IPS-18a (cell line): ENCODE measurements at regions not wholly inside any gene's neighbourhood (a gene's known extent, or its start where the extent isn't known, plus 50 kb on each side); places are given as distances from the start of the nearest gene placed in this dataset.
"Not testable (repeated sequence)": the region's sequence is repeated elsewhere in the genome, so short reads cannot be mapped to it uniquely, and the experiment has no call there.

Source experiments
- H3K27ac ChIP-seq: one replicate; pipeline ENCODE4 v1.5.1; 2013; ENCODE audit warnings: low read length
- H3K27me3 ChIP-seq: one replicate; pipeline ENCODE4 v1.6.1; 2013; ENCODE audit warnings: mild to moderate bottlenecking, low read length; ENCODE audit not compliant: control insufficient read depth, insufficient read depth
- H3K36me3 ChIP-seq: one replicate; pipeline ENCODE4 v1.6.1; 2013; ENCODE audit warnings: low read depth, low read length; ENCODE audit not compliant: control insufficient read depth
- H3K4me1 ChIP-seq: one replicate; pipeline ENCODE4 v1.6.1; 2013; ENCODE audit warnings: low read depth, low read length; ENCODE audit not compliant: control insufficient read depth
- H3K4me3 ChIP-seq: one replicate; pipeline ENCODE4 v1.5.1; 2013; ENCODE audit warnings: low read length
- H3K9ac ChIP-seq: one replicate; pipeline ENCODE4 v1.6.1; 2013; ENCODE audit warnings: mild to moderate bottlenecking, low read length, moderate library complexity
- H3K9me3 ChIP-seq: one replicate; pipeline ENCODE4 v1.6.1; 2013; ENCODE audit warnings: low read depth, low read length; ENCODE audit not compliant: control insufficient read depth

- no peaks in the 10 kb centered on the region for H3K27me3 ChIP-seq
- no peak overlapping the region for H3K9ac ChIP-seq
- no peak overlapping the region for H3K4me3 ChIP-seq
- H3K36me3 ChIP-seq = no peaks in the 10 kb centered on the region
- H3K4me1 ChIP-seq = no peaks in the 10 kb centered on the region
- H3K27ac ChIP-seq = no peak overlapping the region
- H3K9me3 ChIP-seq = peaks cover 51% of the 10 kb centered on the region
Observed at GRCh38 chr22:10741210-10741609, 4786.8 kb upstream of the OR11H1 start.

- H3K27me3 ChIP-seq, H3K9ac ChIP-seq, H3K4me3 ChIP-seq, H3K27ac ChIP-seq, H3K36me3 ChIP-seq, H3K4me1 ChIP-seq: not testable (repeated sequence)
- peaks cover 51% of the 10 kb centered on the region for H3K9me3 ChIP-seq
Observed at GRCh38 chr22:10741776-10742630, 4786.0 kb upstream of the OR11H1 start.

GRCh38 chr22:10746382-10746781, 4781.6 kb upstream of the OR11H1 start:
- H3K27me3 ChIP-seq, H3K9ac ChIP-seq, H3K4me3 ChIP-seq, H3K27ac ChIP-seq, H3K36me3 ChIP-seq, H3K4me1 ChIP-seq: not testable (repeated sequence)
- peaks cover 54% of the 10 kb centered on the region for H3K9me3 ChIP-seq

GRCh38 chr22:10747227-10747626, 4780.8 kb upstream of the OR11H1 start:
- not testable (repeated sequence) for H3K4me1 ChIP-seq, H3K9ac ChIP-seq, H3K27me3 ChIP-seq, H3K4me3 ChIP-seq, H3K36me3 ChIP-seq, H3K27ac ChIP-seq
- H3K9me3 ChIP-seq = peaks cover 60% of the 10 kb centered on the region

GRCh38 chr22:10748751-10749150, 4779.2 kb upstream of the OR11H1 start:
- H3K4me1 ChIP-seq, H3K27ac ChIP-seq, H3K4me3 ChIP-seq, H3K36me3 ChIP-seq, H3K9ac ChIP-seq, H3K27me3 ChIP-seq: not testable (repeated sequence)
- H3K9me3 ChIP-seq = peaks cover 60% of the 10 kb centered on the region

- not testable (repeated sequence) for H3K4me3 ChIP-seq, H3K4me1 ChIP-seq, H3K27ac ChIP-seq, H3K36me3 ChIP-seq, H3K9ac ChIP-seq, H3K27me3 ChIP-seq
- H3K9me3 ChIP-seq = peaks cover 62% of the 10 kb centered on the region
Observed at GRCh38 chr22:10749423-10749822, 4778.6 kb upstream of the OR11H1 start.

GRCh38 chr22:10753566-10753965, 4774.4 kb upstream of the OR11H1 start:
- H3K9ac ChIP-seq = not testable (repeated sequence)

GRCh38 chr22:10755350-10755749, 4772.6 kb upstream of the OR11H1 start:
- not testable (repeated sequence) for H3K4me1 ChIP-seq, H3K27me3 ChIP-seq, H3K36me3 ChIP-seq, H3K27ac ChIP-seq, H3K9ac ChIP-seq, H3K4me3 ChIP-seq
- peaks cover 67% of the 10 kb centered on the region for H3K9me3 ChIP-seq

More at GRCh38 chr22:10753566-10753965, 4774.4 kb upstream of the OR11H1 start:
- Histone ChIP-seq H3K4me3 (peak overlapping the region; percentile 25), H3K9me3 (peaks cover 78% of the 10 kb centered on the region)
- H3K4me1 ChIP-seq, H3K27me3 ChIP-seq, H3K27ac ChIP-seq, H3K36me3 ChIP-seq: not testable (repeated sequence)

- H3K4me1 ChIP-seq, H3K27ac ChIP-seq: not testable (repeated sequence)
Observed at GRCh38 chr22:10760418-10760817, 4767.6 kb upstream of the OR11H1 start.

GRCh38 chr22:10766320-10766719, 4761.7 kb upstream of the OR11H1 start:
- not testable (repeated sequence) for H3K36me3 ChIP-seq, H3K4me1 ChIP-seq, H3K27ac ChIP-seq, H3K4me3 ChIP-seq, H3K9ac ChIP-seq, H3K27me3 ChIP-seq
- H3K9me3 ChIP-seq = peaks cover 55% of the 10 kb centered on the region

More at GRCh38 chr22:10760418-10760817, 4767.6 kb upstream of the OR11H1 start:
- not testable (repeated sequence) for H3K9ac ChIP-seq, H3K36me3 ChIP-seq, H3K4me3 ChIP-seq, H3K27me3 ChIP-seq
- H3K9me3 ChIP-seq = peaks cover 53% of the 10 kb centered on the region

- not testable (repeated sequence) for H3K27ac ChIP-seq, H3K9ac ChIP-seq, H3K36me3 ChIP-seq, H3K4me3 ChIP-seq, H3K4me1 ChIP-seq, H3K27me3 ChIP-seq
- peaks cover 58% of the 10 kb centered on the region for H3K9me3 ChIP-seq
Observed at GRCh38 chr22:10768875-10769274, 4759.1 kb upstream of the OR11H1 start.

- H3K4me1 ChIP-seq, H3K9ac ChIP-seq, H3K4me3 ChIP-seq, H3K27ac ChIP-seq, H3K27me3 ChIP-seq, H3K36me3 ChIP-seq: not testable (repeated sequence)
- peaks cover 69% of the 10 kb centered on the region for H3K9me3 ChIP-seq
Observed at GRCh38 chr22:10771744-10772143, 4756.2 kb upstream of the OR11H1 start.
